ENCODE measurements at regions not wholly inside any gene's neighbourhood (a gene's known extent, or its start where the extent isn't known, plus 50 kb on each side); places are given as distances from the start of the nearest gene placed in this dataset.
A peak's percentile ranks its signal among the peaks of the same experiment; 100 is the strongest.

GRCh38 chr4:27248829-27249228 lies 388.2 kb downstream of the STIM2 start:
- Histone ChIP-seq H3K27ac (ENCODE audit: low read length) (peak overlapping the region; percentile 32), H3K27me3 (ENCODE audit: control insufficient read depth in 1 of 2, insufficient read depth in 2 of 2, low read length in 2 of 2) (no peaks in the 10 kb centered on the region), H3K9ac (ENCODE audit: low read length in 2 of 2) (no peak overlapping the region), H3K36me3 (ENCODE audit: control insufficient read depth in 2 of 2, insufficient read depth in 2 of 2, low read length in 2 of 2) (no peaks in the 10 kb centered on the region), H3K9me3 (ENCODE audit: control insufficient read depth in 2 of 2, low read length in 2 of 2) (no peaks in the 10 kb centered on the region), H3K4me3 (ENCODE audit: low read length in 2 of 2) (no peak overlapping the region), H3K4me1 (ENCODE audit: control insufficient read depth, insufficient read depth, low read length) (no peaks in the 10 kb centered on the region)

- Histone ChIP-seq H3K27me3 (ENCODE audit: control insufficient read depth in 1 of 2, insufficient read depth in 2 of 2, low read length in 2 of 2) (no peaks in the 10 kb centered on the region), H3K4me3 (ENCODE audit: low read length in 2 of 2) (no peak overlapping the region), H3K27ac (ENCODE audit: low read length) (no peak overlapping the region), H3K36me3 (ENCODE audit: control insufficient read depth in 2 of 2, insufficient read depth in 2 of 2, low read length in 2 of 2) (no peaks in the 10 kb centered on the region), H3K9me3 (ENCODE audit: control insufficient read depth in 2 of 2, low read length in 2 of 2) (no peaks in the 10 kb centered on the region), H3K4me1 (ENCODE audit: control insufficient read depth, insufficient read depth, low read length) (no peaks in the 10 kb centered on the region), H3K9ac (ENCODE audit: low read length in 2 of 2) (no peak overlapping the region)
These were observed 391.1 kb downstream of the STIM2 start for GRCh38 chr4:27251771-27252170.

DNA sequence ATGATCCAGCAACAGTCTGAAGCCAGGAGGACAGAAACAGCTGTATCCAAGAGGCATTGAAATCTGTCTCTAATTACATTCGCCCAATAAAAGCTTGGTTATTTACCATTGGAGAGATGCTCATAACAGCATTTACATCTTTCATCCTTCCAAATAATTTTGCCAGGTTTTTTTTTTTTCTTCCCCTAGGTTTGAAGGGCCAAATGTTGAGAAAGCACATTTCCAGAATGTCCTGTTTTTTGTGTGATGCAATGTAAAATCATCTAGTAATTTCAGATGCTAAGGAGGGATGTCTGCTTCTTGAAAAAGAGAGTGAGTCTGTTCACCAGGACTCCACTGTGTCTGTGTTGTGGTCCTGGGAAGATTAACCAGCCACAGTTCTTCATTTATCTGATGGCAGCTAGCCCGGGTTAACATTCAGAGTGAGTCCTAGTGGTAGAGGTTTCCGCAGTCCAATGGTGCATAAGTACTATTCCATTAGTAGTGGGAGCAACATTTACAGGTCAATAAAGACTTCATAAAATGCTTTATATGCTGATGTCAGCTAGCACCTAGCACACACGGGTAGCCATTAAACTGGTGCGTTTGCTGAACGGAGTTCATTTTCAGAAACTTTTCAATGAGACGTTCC lies 406.8 kb downstream of the STIM2 start:
- Histone ChIP-seq H3K27me3 (ENCODE audit: control insufficient read depth in 1 of 2, insufficient read depth in 2 of 2, low read length in 2 of 2) (no peaks in the 10 kb centered on the region), H3K4me3 (ENCODE audit: low read length in 2 of 2) (no peak overlapping the region), H3K4me1 (ENCODE audit: control insufficient read depth, insufficient read depth, low read length) (no peaks in the 10 kb centered on the region), H3K27ac (ENCODE audit: low read length) (no peak overlapping the region), H3K9me3 (ENCODE audit: control insufficient read depth in 2 of 2, low read length in 2 of 2) (no peaks in the 10 kb centered on the region), H3K36me3 (ENCODE audit: control insufficient read depth in 2 of 2, insufficient read depth in 2 of 2, low read length in 2 of 2) (no peaks in the 10 kb centered on the region), H3K9ac (ENCODE audit: low read length in 2 of 2) (no peak overlapping the region)

DNA sequence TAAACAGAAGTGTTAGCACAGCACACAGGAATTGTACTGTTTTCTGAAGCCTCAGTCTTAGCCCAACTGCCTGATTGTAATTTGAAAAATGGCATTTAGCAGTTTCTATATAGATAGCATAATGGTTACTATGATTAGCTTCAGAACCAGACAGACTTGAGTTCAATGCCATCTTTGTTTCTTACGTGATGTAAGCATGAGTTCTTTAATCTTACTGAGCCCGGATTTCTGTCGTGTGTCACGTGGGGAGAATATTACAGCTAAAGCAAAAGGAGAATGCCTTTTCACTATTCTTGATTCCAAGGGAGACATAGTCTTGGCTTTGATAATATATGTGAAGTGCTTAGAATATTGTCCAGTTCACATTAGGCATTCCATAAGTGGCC lies 407.3 kb downstream of the STIM2 start:
- H3K36me3 ChIP-seq (ENCODE audit: control insufficient read depth in 2 of 2, insufficient read depth in 2 of 2, low read length in 2 of 2): no peaks in the 10 kb centered on the region
- H3K9ac ChIP-seq (ENCODE audit: low read length in 2 of 2): no peak overlapping the region
- no peaks in the 10 kb centered on the region for H3K4me1 ChIP-seq (ENCODE audit: control insufficient read depth, insufficient read depth, low read length)
- no peak overlapping the region for H3K4me3 ChIP-seq (ENCODE audit: low read length in 2 of 2)
- H3K9me3 ChIP-seq (ENCODE audit: control insufficient read depth in 2 of 2, low read length in 2 of 2): no peaks in the 10 kb centered on the region
- H3K27ac ChIP-seq (ENCODE audit: low read length): no peak overlapping the region
- no peaks in the 10 kb centered on the region for H3K27me3 ChIP-seq (ENCODE audit: control insufficient read depth in 1 of 2, insufficient read depth in 2 of 2, low read length in 2 of 2)

- H3K9ac ChIP-seq (ENCODE audit: low read length in 2 of 2): no peak overlapping the region
- H3K36me3 ChIP-seq (ENCODE audit: control insufficient read depth in 2 of 2, insufficient read depth in 2 of 2, low read length in 2 of 2): no peaks in the 10 kb centered on the region
- no peaks in the 10 kb centered on the region for H3K4me1 ChIP-seq (ENCODE audit: control insufficient read depth, insufficient read depth, low read length)
- no peaks in the 10 kb centered on the region for H3K27me3 ChIP-seq (ENCODE audit: control insufficient read depth in 1 of 2, insufficient read depth in 2 of 2, low read length in 2 of 2)
- no peak overlapping the region for H3K27ac ChIP-seq (ENCODE audit: low read length)
- H3K9me3 ChIP-seq (ENCODE audit: control insufficient read depth in 2 of 2, low read length in 2 of 2): no peaks in the 10 kb centered on the region
- no peak overlapping the region for H3K4me3 ChIP-seq (ENCODE audit: low read length in 2 of 2)
These were observed 409.8 kb downstream of the STIM2 start for GRCh38 chr4:27270435-27270834.

DNA sequence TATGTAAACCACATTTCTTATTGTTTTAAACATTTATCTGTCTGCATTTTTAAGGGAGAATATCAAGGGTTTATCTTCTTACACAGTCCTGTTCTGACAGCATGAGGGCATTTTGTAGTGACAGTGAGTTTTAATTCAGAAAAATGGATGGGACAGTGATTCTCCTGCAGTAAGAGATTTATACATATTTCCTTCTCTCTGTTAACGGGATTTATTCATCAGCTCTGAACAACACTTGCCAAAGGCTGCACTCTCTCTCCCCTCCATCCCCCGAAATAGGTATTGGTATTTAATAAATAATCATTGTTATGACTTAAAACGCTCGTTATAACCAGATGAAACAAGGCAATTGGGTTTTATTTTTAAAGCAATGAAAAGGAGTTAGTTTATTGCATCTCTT lies 410.9 kb downstream of the STIM2 start:
- H3K27me3 ChIP-seq (ENCODE audit: control insufficient read depth in 1 of 2, insufficient read depth in 2 of 2, low read length in 2 of 2): no peaks in the 10 kb centered on the region
- no peak overlapping the region for H3K27ac ChIP-seq (ENCODE audit: low read length)
- H3K36me3 ChIP-seq (ENCODE audit: control insufficient read depth in 2 of 2, insufficient read depth in 2 of 2, low read length in 2 of 2): no peaks in the 10 kb centered on the region
- H3K9me3 ChIP-seq (ENCODE audit: control insufficient read depth in 2 of 2, low read length in 2 of 2): no peaks in the 10 kb centered on the region
- H3K4me1 ChIP-seq (ENCODE audit: control insufficient read depth, insufficient read depth, low read length): no peaks in the 10 kb centered on the region
- H3K9ac ChIP-seq (ENCODE audit: low read length in 2 of 2): no peak overlapping the region
- H3K4me3 ChIP-seq (ENCODE audit: low read length in 2 of 2): no peak overlapping the region

DNA sequence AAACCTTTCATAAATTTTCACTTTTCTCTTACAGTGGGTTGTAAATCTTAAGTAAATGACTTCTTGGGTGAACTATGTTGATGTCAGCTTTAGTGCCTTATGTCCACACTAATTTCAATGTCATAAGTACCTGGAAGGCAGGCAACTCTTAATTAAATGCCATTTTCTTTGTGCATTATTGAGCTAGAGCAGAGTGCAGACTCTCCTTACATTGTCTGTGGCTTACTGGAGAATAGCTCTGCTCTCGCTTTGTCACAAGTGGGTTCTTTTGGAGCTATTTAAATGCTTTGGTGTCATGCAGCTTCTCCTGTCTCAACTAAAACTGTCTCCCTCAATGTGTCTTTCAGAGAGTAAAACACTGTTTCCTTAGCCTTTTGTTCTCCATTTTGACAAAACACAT lies 411.6 kb downstream of the STIM2 start:
- H3K27me3 ChIP-seq (ENCODE audit: control insufficient read depth in 1 of 2, insufficient read depth in 2 of 2, low read length in 2 of 2): no peaks in the 10 kb centered on the region
- no peaks in the 10 kb centered on the region for H3K4me1 ChIP-seq (ENCODE audit: control insufficient read depth, insufficient read depth, low read length)

DNA sequence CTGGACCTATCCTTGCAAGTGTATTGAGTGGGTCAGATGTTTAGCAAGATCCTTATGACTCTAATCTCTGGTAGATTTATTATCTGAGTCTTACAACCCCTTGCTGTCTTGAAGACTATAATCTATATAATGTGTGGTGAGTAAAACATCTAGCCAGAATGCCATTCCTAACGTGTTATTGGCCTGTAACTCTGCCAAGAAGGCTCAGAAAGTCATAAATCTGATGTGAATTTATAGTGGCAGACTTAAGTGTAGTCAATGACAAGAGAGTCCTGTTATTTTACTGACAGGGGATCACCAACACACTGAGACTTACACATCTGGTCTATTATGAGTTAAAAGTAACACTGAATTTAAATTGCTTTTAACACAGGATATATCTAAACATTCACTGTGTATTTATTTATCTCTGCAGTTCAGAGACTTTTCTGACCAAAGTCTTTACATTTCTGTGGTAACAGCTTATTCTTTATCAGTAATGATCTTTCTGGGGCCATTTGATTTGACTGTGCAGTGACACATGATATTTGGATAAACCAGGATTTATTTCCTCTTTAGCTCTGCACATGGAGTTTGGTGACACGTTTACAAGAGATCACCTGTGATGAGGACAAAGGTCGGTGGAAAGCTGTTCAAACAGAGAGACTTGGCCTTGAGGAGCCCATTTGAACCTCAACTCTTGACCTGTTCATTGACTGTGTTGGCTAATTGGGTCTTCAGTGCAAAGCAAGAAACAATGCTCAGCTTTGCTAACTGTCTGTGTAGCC lies 415.8 kb downstream of the STIM2 start:
- Histone ChIP-seq H3K36me3 (ENCODE audit: control insufficient read depth in 2 of 2, insufficient read depth in 2 of 2, low read length in 2 of 2) (no peaks in the 10 kb centered on the region), H3K4me3 (ENCODE audit: low read length in 2 of 2) (no peak overlapping the region), H3K27me3 (ENCODE audit: control insufficient read depth in 1 of 2, insufficient read depth in 2 of 2, low read length in 2 of 2) (no peaks in the 10 kb centered on the region), H3K9me3 (ENCODE audit: control insufficient read depth in 2 of 2, low read length in 2 of 2) (peaks cover 0 to 2% of the 10 kb centered on the region in 2 donors), H3K27ac (ENCODE audit: low read length) (no peak overlapping the region), H3K9ac (ENCODE audit: low read length in 2 of 2) (no peak overlapping the region), H3K4me1 (ENCODE audit: control insufficient read depth, insufficient read depth, low read length) (no peaks in the 10 kb centered on the region)

More for the DNA sequence above, 411.6 kb downstream of the STIM2 start:
- Histone ChIP-seq H3K9ac (ENCODE audit: low read length in 2 of 2) (no peak overlapping the region), H3K27ac (ENCODE audit: low read length) (no peak overlapping the region), H3K36me3 (ENCODE audit: control insufficient read depth in 2 of 2, insufficient read depth in 2 of 2, low read length in 2 of 2) (no peaks in the 10 kb centered on the region), H3K9me3 (ENCODE audit: control insufficient read depth in 2 of 2, low read length in 2 of 2) (peaks cover 0 to 2% of the 10 kb centered on the region in 2 donors), H3K4me3 (ENCODE audit: low read length in 2 of 2) (no peak overlapping the region)

GRCh38 chr4:27278615-27279375 lies 418.2 kb downstream of the STIM2 start:
- no peaks in the 10 kb centered on the region for H3K4me1 ChIP-seq (ENCODE audit: control insufficient read depth, insufficient read depth, low read length)
- H3K4me3 ChIP-seq (ENCODE audit: low read length in 2 of 2): no peak overlapping the region
- no peaks in the 10 kb centered on the region for H3K36me3 ChIP-seq (ENCODE audit: control insufficient read depth in 2 of 2, insufficient read depth in 2 of 2, low read length in 2 of 2)
- H3K27ac ChIP-seq (ENCODE audit: low read length): no peak overlapping the region
- H3K27me3 ChIP-seq (ENCODE audit: control insufficient read depth in 1 of 2, insufficient read depth in 2 of 2, low read length in 2 of 2): no peaks in the 10 kb centered on the region
- no peak overlapping the region for H3K9ac ChIP-seq (ENCODE audit: low read length in 2 of 2)
- H3K9me3 ChIP-seq (ENCODE audit: control insufficient read depth in 2 of 2, low read length in 2 of 2): peaks cover 0 to 2% of the 10 kb centered on the region in 2 donors

DNA sequence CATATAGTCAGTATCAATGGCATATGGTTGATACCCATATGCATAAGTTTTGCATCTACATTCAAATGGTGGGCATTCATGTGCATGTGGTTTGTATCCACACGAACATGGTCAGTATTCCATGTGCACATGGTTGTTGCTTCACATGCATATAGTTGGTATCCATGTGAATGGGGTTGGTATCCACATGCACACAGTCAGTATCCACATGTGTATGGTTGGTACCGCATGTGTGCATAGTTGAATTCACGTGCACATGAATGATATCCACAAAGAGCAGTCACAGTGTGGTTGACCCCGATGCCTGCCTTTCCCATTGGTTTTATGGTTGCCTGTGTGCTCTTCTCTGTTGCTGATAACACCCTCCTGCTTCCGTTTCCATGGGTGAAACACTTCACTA lies 427.9 kb downstream of the STIM2 start:
- H3K36me3 ChIP-seq (ENCODE audit: control insufficient read depth in 2 of 2, insufficient read depth in 2 of 2, low read length in 2 of 2): no peaks in the 10 kb centered on the region
- no peak overlapping the region for H3K4me3 ChIP-seq (ENCODE audit: low read length in 2 of 2)
- H3K27ac ChIP-seq (ENCODE audit: low read length): no peak overlapping the region
- peaks cover 0 to 3% of the 10 kb centered on the region in 2 donors for H3K9me3 ChIP-seq (ENCODE audit: control insufficient read depth in 2 of 2, low read length in 2 of 2)
- no peaks in the 10 kb centered on the region for H3K4me1 ChIP-seq (ENCODE audit: control insufficient read depth, insufficient read depth, low read length)
- H3K9ac ChIP-seq (ENCODE audit: low read length in 2 of 2): no peak overlapping the region
- H3K27me3 ChIP-seq (ENCODE audit: control insufficient read depth in 1 of 2, insufficient read depth in 2 of 2, low read length in 2 of 2): no peaks in the 10 kb centered on the region
